Stomach (tissue), 4 donors: ENCODE measurements at regions not wholly inside any gene's neighbourhood (a gene's known extent, or its start where the extent isn't known, plus 50 kb on each side); places are given as distances from the start of the nearest gene placed in this dataset.

Source experiments
- EP300 ChIP-seq: sonication (generic); formaldehyde crosslinking; IDR thresholded peaks from one replicate; pipeline ENCODE4 v1.6.1; 2017; ENCODE audit warnings: antibody characterized with exemption
- POLR2A ChIP-seq, 4 donors: fragments of 450-650 bp; IDR thresholded peaks; one replicate each; pipeline ENCODE4 v1.6.1; 2016; ENCODE audit warnings: antibody characterized with exemption in 4 of 4, control low read depth in 2 of 4, mild to moderate bottlenecking in 1 of 4, moderate library complexity in 1 of 4
- POLR2AphosphoS5 ChIP-seq, 3 donors: sonication (generic); formaldehyde crosslinking; IDR thresholded peaks; one replicate each; pipeline ENCODE4 v1.6.1; 2016; ENCODE audit warnings: antibody characterized with exemption in 3 of 3
- TF ChIP-seq, protein P1 (sequence below), 7 experiments: fragments of 450-650 bp in 4 of 7; fragments of 200-600 bp in 3 of 7; sonication (generic) in 3 of 7; IDR thresholded peaks; one replicate each; pipeline ENCODE4 v1.5.1; 2016 to 2019; ENCODE audit warnings: antibody characterized with exemption in 7 of 7, control low read depth in 2 of 7, mild to moderate bottlenecking in 1 of 7

DNA sequence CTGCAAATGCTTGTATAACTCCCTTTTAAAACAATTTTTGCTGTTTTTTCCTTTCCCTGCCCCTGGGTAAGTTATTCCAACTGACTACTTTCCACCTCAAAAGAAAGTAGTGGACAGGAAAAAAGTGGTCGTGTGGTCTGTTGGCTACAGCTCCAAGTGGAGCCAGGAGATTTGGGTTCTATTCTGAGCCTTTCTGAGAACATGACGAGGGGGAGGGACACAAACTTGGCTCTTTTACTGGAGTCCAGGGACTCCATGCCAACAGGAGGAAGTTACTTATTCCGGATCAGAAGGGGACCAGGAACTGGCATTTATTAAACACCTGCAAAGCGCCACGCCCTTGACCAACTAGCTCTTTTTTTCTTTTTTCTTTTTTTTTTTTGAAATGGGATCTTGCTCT, 79.0 kb upstream of the CAPZB start:
- TF ChIP-seq POLR2AphosphoS5 (IDR thresholded peaks at IDR 0.05) = no peak
- TF ChIP-seq, protein P1, sequence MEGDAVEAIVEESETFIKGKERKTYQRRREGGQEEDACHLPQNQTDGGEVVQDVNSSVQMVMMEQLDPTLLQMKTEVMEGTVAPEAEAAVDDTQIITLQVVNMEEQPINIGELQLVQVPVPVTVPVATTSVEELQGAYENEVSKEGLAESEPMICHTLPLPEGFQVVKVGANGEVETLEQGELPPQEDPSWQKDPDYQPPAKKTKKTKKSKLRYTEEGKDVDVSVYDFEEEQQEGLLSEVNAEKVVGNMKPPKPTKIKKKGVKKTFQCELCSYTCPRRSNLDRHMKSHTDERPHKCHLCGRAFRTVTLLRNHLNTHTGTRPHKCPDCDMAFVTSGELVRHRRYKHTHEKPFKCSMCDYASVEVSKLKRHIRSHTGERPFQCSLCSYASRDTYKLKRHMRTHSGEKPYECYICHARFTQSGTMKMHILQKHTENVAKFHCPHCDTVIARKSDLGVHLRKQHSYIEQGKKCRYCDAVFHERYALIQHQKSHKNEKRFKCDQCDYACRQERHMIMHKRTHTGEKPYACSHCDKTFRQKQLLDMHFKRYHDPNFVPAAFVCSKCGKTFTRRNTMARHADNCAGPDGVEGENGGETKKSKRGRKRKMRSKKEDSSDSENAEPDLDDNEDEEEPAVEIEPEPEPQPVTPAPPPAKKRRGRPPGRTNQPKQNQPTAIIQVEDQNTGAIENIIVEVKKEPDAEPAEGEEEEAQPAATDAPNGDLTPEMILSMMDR (IDR thresholded peaks at IDR 0.05) = no peak
- TF ChIP-seq POLR2A (IDR thresholded peaks at IDR 0.05) = no peak
- TF ChIP-seq EP300 = no peak
